SJCRH30 (cell line): ENCODE measurements at regions not wholly inside any gene's neighbourhood (a gene's known extent, or its start where the extent isn't known, plus 50 kb on each side); places are given as distances from the start of the nearest gene placed in this dataset.

Experiments
- DNase-seq, 2 experiments: peaks; one replicate each; pipeline ENCODE4 v3.0.0-alpha.2; 2015 to 2020
- H3K27ac ChIP-seq: fragments of 250-450 bp; sonication (Bioruptor Pico); 2 replicates; pipeline ENCODE4 v1.5.1; 2020; ENCODE audit warnings: mild to moderate bottlenecking, moderate library complexity
- H3K27me3 ChIP-seq: fragments of 250-450 bp; sonication (Bioruptor Pico); 2 replicates; pipeline ENCODE4 v1.5.1; 2020; ENCODE audit warnings: mild to moderate bottlenecking, moderate library complexity
- H3K36me3 ChIP-seq: fragments of 250-450 bp; sonication (Bioruptor Pico); 2 replicates; pipeline ENCODE4 v1.5.1; 2020; ENCODE audit warnings: mild to moderate bottlenecking, moderate library complexity
- H3K4me1 ChIP-seq: fragments of 250-450 bp; sonication (Bioruptor Pico); 2 replicates; pipeline ENCODE4 v1.5.1; 2020; ENCODE audit warnings: mild to moderate bottlenecking, moderate library complexity
- H3K4me3 ChIP-seq: fragments of 250-450 bp; sonication (Bioruptor Pico); 2 replicates; pipeline ENCODE4 v1.5.1; 2020; ENCODE audit warnings: mild to moderate bottlenecking, moderate library complexity
- H3K9me3 ChIP-seq: fragments of 250-450 bp; sonication (Bioruptor Pico); replicated peaks from 2 replicates; pipeline ENCODE4 v1.5.1; 2020; ENCODE audit warnings: mild to moderate bottlenecking, moderate library complexity

DNA sequence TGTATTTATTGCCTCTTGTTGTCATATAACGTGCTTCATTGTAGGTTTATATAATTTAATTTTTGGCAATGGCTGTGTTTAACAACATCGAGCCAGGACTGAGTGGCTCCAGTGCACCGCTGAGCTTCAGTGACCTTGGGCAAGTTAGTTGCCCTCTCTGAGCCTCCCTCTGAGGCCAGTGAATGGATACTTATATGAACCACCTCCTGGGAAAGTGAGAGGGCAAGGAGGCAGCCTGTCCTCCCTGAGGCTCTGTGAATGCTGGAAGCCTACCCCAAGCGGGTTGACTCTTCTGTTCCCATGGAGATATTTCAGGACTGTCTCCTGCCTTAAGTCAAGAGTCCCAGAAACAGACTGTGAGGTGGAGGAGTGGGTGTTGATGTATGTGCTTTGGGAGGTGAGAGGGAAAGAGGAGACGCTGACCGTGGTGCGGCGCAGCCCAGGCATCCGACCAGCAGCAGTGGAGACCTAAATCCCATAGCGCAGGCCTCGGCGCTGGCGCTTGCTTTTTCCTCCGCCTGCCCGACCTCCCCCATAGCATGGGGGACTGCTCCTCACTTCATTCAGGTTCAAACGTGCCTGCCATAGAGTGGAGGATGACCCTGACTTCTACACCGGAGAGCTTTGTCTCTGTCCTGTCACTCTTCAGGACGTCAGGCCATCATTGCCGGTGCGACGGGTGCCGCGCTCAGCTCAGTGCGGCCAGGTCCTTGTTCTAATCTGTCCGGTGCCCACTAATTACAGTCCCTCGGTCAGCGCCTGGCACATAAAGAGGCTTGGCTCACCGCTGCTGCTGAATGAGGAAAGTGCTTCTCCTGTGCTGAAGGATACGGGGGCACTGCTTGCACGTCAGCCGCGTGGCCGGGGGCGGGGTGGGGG lies 167.3 kb upstream of the HS6ST1 start:
- Histone ChIP-seq H3K27ac (no peak overlapping the region), H3K36me3 (no peaks in the 10 kb centered on the region)
- DNase-seq, result no peak

DNA sequence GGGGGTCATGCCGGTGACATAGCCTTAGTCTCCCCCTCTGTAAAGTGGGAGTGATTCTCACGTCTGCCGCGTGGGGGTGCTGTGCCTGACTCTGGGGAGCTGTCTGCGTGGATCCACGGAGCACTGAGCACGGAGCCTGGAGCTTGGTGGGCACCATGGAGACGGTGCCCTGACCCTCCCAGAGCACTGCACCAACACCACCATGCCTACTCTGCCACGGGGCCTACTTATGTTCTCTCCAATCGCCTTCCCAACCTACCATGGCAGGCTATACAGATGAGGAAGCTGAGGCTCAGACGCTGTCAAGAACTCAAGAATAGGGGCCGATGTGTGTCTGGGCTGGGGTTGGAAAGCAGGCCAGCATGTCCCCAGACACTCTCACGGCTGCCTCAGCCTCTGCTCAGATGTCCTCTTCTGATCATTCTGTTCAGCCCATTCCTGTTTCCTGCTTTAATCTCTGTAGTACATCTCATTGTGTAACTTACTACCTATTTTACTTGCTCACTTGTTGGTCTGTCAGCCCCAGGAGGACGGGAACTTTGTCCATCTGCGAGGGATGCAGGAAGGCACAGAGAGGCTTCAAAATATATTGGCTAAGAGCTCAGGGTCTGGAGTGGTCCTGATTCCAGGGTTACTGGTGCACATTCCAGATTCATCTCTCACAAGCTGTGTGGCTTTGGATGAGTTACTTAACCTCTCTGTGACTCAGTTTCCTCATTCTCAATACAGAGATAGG lies 168.1 kb upstream of the HS6ST1 start:
- no peak overlapping the region for H3K27ac ChIP-seq
- no peaks in the 10 kb centered on the region for H3K27me3 ChIP-seq
- H3K4me1 ChIP-seq, result no peaks in the 10 kb centered on the region
- no peaks in the 10 kb centered on the region; the same call in 1 of the 2 replicates for H3K9me3 ChIP-seq
- no peak overlapping the region for H3K4me3 ChIP-seq
- DNase-seq, result no peak
- no peaks in the 10 kb centered on the region for H3K36me3 ChIP-seq

More for the DNA sequence above, 167.3 kb upstream of the HS6ST1 start:
- Histone ChIP-seq H3K4me3 (no peak overlapping the region), H3K27me3 (no peaks in the 10 kb centered on the region), H3K9me3 (no peaks in the 10 kb centered on the region; the same call in 1 of the 2 replicates), H3K4me1 (no peaks in the 10 kb centered on the region)

DNA sequence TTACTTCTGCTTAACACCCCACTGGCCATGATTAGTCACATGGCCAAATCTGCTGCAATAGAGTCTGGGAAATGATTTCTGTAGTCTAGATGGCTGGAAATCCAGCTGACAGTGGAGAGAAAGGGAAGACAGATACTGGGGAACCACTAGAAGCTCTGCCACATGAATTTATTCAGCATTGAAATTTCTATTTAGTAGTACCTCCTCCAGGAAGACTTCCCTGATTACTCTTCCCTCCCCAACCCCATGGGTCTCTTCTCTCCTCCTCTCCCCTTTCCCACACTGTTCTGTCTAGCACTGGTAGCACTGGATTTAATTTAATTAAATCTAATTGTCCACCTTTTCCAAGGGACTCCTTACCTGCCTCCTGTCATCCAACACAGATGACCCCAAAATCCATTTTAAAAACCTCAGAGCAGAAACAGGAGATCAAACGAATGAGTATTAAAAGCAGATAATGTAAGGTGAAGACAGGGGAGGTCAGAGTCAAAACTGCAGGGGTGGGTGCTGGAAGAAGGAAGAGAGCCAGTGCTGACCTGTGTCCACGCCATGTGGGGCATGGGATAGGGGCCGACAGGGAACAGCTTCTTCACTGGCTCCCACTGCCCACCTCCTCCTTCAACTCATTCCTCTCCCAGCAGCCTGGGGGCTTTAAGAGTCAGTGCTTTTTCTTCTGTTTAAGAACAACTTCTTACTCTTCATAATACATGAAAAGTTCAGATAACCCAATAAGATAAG lies 169.2 kb upstream of the HS6ST1 start:
- no peak for DNase-seq
- H3K4me3 ChIP-seq, result no peak overlapping the region
- H3K36me3 ChIP-seq, result no peaks in the 10 kb centered on the region
- no peaks in the 10 kb centered on the region for H3K9me3 ChIP-seq
- no peaks in the 10 kb centered on the region for H3K27me3 ChIP-seq
- no peaks in the 10 kb centered on the region for H3K4me1 ChIP-seq
- no peak overlapping the region for H3K27ac ChIP-seq

DNA sequence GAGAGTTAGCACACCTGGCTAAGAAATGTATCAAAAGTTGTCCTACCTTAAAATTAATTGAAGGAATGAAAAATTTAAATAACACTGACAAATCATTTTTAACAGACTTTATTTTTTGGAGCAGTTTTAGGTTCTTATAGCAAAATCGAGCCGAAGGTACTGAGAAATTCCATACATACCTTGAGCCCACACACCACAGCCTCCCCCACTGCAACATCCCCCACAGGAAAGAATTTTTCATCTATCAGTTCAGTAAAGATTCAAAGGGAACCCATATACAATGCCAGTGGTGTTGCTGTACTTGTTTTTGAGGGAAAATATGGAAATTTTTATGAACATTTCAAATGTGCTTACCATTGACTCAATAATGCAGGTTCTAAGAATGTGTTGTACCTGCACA lies 169.8 kb upstream of the HS6ST1 start:
- no peak overlapping the region for H3K27ac ChIP-seq
- H3K36me3 ChIP-seq, result no peaks in the 10 kb centered on the region
- H3K27me3 ChIP-seq, result no peaks in the 10 kb centered on the region
- no peak for DNase-seq
- H3K9me3 ChIP-seq, result no peaks in the 10 kb centered on the region
- no peak overlapping the region for H3K4me3 ChIP-seq
- no peaks in the 10 kb centered on the region for H3K4me1 ChIP-seq

DNA sequence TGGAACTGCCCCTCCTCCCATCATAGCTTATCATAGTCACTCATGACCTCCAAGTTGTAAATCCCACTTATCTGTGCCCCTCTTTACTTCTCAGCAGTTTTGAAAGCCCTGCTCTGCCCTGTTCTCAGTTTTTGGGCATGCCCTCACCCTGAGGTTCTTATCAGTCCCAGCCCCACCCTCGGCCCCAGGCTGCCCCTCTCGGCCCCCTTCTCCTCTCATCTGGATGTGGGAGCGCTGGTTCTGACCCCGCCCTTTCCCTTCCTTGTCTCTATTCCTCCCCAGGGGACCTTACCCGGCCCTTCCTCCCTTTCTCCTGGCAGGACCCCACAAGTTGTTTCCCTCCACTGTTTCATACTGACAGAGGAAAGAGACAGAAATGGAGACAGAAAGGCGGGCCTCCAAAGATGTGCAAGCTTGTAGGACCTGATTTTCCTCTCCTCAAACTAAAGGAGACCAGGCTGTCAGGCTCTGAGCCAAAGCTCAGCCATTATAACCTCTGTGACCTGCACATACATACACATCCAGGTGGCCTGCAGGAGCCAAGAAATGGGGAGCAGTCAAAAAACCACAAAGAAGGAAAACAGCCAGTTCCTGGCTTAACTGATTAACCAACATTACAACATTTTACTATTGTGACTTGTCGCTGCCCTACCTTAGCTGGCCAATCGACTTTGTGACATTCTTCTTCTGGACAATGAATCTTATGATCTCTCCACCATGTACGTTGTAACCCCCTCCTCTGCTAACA lies 171.0 kb upstream of the HS6ST1 start:
- Histone ChIP-seq H3K9me3 (no peaks in the 10 kb centered on the region), H3K27me3 (no peaks in the 10 kb centered on the region), H3K4me1 (no peaks in the 10 kb centered on the region), H3K27ac (no peak overlapping the region), H3K36me3 (no peaks in the 10 kb centered on the region), H3K4me3 (no peak overlapping the region)
- no peak for DNase-seq

DNA sequence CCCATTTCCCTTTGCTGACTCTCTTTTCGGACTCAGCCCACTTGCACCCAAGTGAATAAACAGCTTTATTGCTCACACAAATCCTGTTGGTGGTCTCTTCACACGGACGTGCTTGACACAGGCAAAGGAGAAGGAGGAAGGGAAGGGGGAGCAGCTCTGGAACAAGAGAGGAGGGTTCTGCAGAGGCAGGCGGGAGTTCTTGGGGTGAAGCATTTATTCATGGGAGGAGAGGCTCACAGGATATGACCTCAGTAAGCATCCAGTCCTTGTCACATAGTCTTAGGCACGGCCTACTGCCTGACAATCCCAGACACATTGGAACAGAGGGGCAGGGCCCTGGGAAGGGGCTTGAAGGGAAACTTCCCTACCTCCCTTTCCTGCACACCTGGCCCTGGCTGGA lies 171.7 kb upstream of the HS6ST1 start:
- no peaks in the 10 kb centered on the region for H3K27me3 ChIP-seq
- H3K4me3 ChIP-seq, result no peak overlapping the region
- no peaks in the 10 kb centered on the region for H3K9me3 ChIP-seq
- no peaks in the 10 kb centered on the region for H3K36me3 ChIP-seq
- no peaks in the 10 kb centered on the region for H3K4me1 ChIP-seq
- H3K27ac ChIP-seq, result no peak overlapping the region
- no peak for DNase-seq

DNA sequence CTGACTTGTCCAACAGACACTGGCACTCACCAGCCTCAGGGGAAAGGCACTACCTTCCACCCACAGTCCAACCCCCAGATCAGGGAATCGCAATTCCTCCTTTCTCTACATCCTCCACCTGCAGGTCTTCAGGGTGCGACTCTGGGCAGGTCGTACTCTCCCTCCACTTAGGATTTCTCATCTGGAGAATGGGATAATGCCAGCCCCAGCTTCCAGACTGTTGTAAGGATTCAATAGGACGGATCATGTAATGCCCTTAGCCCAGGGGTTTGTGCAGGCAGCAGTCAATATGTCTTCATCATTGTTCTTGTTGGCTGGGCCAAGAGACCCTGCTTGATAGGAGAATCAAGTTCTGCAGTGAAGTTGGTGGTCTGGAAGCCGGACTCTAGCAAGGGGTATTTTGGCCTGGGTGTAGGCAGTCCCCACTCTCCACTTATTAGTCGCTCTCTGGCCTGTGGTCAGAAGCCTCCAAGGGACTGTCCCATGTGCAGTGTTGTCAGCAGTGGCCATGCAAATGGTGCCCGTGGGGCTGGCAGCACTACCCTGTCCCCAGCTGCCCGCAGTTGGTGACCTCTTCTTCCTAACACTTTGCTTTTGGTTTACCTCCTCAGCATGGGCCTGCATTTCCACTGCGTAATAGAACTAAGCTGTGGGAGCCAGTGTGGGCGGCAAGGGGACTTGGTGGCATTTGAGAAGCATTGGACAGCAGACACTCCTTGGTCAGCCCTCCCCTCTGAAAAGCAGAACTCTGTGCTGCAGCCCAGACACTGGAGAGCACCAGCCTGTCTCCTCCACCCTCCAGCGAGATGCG lies 172.4 kb upstream of the HS6ST1 start:
- H3K4me1 ChIP-seq, result no peaks in the 10 kb centered on the region
- no peak for DNase-seq
- H3K36me3 ChIP-seq, result no peaks in the 10 kb centered on the region
- no peaks in the 10 kb centered on the region for H3K27me3 ChIP-seq
- H3K9me3 ChIP-seq, result no peaks in the 10 kb centered on the region
- no peak overlapping the region for H3K4me3 ChIP-seq
- no peak overlapping the region for H3K27ac ChIP-seq

DNA sequence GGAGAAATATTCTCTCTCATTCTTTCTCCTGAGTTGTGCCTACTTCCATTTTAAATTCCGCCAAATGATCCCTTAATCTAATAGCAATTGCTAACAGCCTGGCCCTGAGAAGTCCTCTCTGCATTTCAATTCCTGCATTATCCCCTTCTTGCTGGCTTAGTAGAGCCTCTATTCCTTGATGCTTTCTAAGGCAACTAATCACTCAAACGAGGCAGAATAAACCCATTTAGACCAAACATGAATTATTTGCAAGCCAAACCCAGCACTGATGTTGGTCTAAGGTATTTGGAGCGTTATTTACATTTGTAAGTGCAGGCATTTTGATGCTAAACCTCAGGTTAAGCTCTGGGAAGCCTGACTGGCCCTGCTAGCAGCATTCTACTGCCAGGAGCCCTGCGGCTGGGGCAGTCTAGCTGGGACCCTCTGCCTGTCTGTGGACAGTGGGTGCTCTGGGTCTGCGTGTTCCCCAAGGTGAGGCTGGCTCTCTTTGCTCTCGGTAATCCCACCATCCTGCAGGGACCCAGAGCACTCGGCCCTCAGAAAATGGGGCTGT lies 173.1 kb upstream of the HS6ST1 start:
- Histone ChIP-seq H3K4me1 (no peaks in the 10 kb centered on the region), H3K27me3 (no peaks in the 10 kb centered on the region), H3K9me3 (no peaks in the 10 kb centered on the region), H3K36me3 (no peaks in the 10 kb centered on the region), H3K27ac (no peak overlapping the region), H3K4me3 (no peak overlapping the region)
- no peak for DNase-seq

DNA sequence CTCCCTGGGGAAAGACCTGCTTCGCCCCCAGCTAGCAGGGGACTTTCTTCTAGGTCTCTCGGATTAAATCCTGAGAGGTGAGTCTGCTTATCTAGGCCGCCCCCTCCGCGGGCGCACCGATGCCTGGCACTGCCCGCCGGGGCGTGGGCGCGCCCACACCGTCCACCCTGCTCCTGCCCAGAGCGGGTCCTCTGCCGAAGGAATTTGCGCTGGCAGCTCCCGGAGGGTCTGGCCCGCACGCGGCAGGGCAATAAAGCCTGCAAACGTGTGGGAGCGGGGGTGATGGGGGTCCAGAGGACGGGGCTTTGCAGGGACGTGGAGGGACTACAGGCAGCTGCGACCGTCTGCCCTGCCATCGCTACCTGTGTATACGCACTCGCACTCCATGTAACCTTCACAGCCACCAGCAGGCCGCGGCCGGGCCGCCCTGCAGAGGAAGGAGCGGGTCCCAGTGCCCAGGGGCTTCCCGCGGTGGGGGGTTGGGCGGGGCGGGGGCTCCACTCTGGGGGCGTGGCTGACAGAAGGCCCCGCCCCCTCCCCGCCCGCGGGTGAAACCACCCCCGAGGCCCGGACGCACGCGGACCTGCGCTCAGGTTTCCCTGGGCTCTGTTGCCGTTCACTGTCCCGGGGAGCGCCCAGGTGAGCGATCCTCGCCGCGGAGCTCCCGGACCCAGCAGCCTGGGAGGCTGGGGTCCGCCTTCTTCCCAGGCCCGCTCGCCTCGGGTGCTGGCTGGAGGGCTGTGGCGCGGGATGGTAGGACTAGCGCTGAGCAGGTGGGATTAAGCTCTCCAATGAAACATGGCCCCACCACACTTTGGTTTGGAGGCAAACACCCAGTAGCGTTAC lies 174.5 kb upstream of the HS6ST1 start:
- Histone ChIP-seq H3K4me1 (peaks cover under 1% of the 10 kb centered on the region; the same call in 1 of the 2 replicates), H3K9me3 (no peaks in the 10 kb centered on the region), H3K27ac (no peak overlapping the region), H3K4me3 (no peak overlapping the region), H3K36me3 (no peaks in the 10 kb centered on the region), H3K27me3 (no peaks in the 10 kb centered on the region)
- no peak for DNase-seq

DNA sequence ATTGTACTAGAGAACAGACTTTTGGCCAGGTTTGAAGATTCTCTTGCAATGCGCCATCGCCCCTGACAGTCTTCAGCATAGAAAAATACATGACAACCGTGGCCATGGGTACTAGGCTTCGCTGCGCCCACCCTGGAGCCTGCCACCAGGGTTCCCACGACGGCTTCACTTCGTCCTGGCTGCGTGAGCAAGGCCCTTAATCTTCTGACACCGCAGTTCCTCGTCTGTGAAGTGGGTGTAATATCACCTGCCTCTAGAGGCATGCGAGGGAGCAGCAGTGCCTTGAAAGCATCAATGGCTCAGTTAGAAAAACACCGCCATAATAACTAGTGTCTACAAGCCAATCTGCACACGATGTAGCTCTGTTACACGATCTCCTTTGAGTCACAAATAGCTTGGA lies 175.2 kb upstream of the HS6ST1 start:
- H3K36me3 ChIP-seq, result no peaks in the 10 kb centered on the region
- H3K4me1 ChIP-seq, result peaks cover 7% of the 10 kb centered on the region; the same call in 1 of the 2 replicates
- H3K9me3 ChIP-seq, result no peaks in the 10 kb centered on the region
- H3K27me3 ChIP-seq, result no peaks in the 10 kb centered on the region
- no peak overlapping the region for H3K27ac ChIP-seq
- no peak overlapping the region for H3K4me3 ChIP-seq
- DNase-seq, result no peak

DNA sequence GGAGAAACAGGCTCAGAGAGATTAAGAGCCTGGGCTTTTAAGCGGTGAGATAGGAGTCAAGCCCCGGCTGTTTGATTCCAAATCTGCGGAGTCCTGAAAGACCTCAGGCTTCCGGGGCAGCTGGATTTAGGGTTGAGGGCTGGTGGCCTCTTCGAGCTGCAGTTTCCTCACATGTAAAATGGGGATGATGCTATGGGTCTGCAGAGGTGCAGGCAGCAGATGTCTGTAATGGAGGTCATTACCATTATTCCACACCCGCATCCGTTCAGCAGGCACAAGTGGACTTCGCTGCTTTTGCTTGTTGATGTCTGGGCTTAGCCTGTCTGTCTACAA lies 175.6 kb upstream of the HS6ST1 start:
- H3K27ac ChIP-seq, result no peak overlapping the region
- peaks cover 7% of the 10 kb centered on the region; the same call in 1 of the 2 replicates for H3K4me1 ChIP-seq
- H3K4me3 ChIP-seq, result no peak overlapping the region
- DNase-seq, result no peak
- H3K36me3 ChIP-seq, result no peaks in the 10 kb centered on the region
- no peaks in the 10 kb centered on the region for H3K27me3 ChIP-seq
- H3K9me3 ChIP-seq, result no peaks in the 10 kb centered on the region

DNA sequence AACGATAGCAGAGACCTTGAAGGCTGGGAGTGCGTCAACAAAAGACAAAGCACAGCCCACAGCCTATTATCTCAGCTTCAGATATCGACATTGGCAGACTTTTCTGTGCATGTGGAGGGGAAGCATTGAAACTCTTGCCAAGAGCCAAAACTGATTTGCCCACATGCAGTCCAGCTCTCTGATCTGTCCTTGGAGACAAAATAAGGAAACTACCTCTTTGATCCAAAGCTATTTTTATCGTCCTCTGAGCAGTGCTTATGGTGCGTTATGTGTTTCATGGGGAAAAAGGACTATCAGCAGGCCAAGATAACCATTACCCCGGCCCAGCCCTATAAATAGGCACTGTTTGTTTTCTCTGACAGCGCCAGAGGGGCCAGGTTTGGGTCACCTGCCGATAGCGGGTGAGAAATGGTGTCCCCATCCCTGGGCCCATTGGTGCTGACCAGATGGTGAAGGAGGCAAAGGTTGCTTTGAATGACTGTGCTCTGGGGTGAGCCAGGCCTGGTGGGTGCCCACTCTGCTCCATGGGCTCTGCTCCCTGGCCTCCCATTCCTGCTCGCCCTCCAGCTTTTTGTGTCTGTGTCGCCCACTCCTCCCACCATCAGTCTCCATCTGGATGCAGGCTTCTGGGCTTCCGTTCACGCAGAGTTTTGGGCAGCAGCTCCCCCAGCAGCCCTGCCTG lies 176.1 kb upstream of the HS6ST1 start:
- H3K27ac ChIP-seq, result no peak overlapping the region
- no peaks in the 10 kb centered on the region for H3K36me3 ChIP-seq
- H3K4me1 ChIP-seq, result peaks cover 7% of the 10 kb centered on the region; the same call in 1 of the 2 replicates
- H3K4me3 ChIP-seq, result no peak overlapping the region
- DNase-seq, result no peak
- no peaks in the 10 kb centered on the region for H3K27me3 ChIP-seq
- H3K9me3 ChIP-seq, result no peaks in the 10 kb centered on the region
